A549 (cell line): ENCODE measurements at regions not wholly inside any gene's neighbourhood (a gene's known extent, or its start where the extent isn't known, plus 50 kb on each side); places are given as distances from the start of the nearest gene placed in this dataset.

ENCODE experiments used
- ATAC-seq, 2 experiments: fragments of 200-7000 bp in 1 of 2; fragments of >200 bp in 1 of 2; cut with Nextera tagmentation in 1 of 2; cut with Tn5 transposase in 1 of 2; 3 replicates each; pipeline versions ENCODE4 v1.8.0 to v1.9.1; 2018 to 2020; ENCODE audit warnings: mild to moderate bottlenecking in 1 of 2, moderate library complexity in 1 of 2
- CTCF ChIA-PET: fragments of 300-600 bp; sonication (Branson Sonifier 250); formaldehyde crosslinking; extraction: SDS; loops from one replicate; lab custom pipeline; 2021; ENCODE audit warnings: antibody characterized with exemption, inconsistent platforms; lab: Yijun Ruan, JAX
- POLR2A ChIA-PET: fragments of 350-600 bp; formaldehyde crosslinking; extraction: SDS; loops from one replicate; lab custom pipeline; 2021; ENCODE audit warnings: antibody characterized with exemption, inconsistent platforms; lab: Yijun Ruan, JAX
- DNase-seq, 2 experiments: peaks; one replicate each; pipeline versions ENCODE4 v3.0.0 to v3.0.0-alpha.2; 2011 to 2016; ENCODE audit warnings: low read depth in 1 of 2, low spot score in 1 of 2
- FAIRE-seq: peaks from 2 replicates; lab custom pipeline; 2011; peaks lifted over from hg19 to GRCh38; lab: Jason Lieb, UNC
- H3K27ac ChIP-seq, 2 experiments: fragments of >200 bp; sonication (Bioruptor Twin); formaldehyde crosslinking; 3 replicates each; pipeline ENCODE4 v1.5.1; 2016 to 2017
- H3K4me1 ChIP-seq: fragments of >200 bp; sonication (Bioruptor Twin); formaldehyde crosslinking; 3 replicates; pipeline ENCODE4 v1.6.1; 2016
- H3K4me2 ChIP-seq: fragments of >200 bp; sonication (Bioruptor Twin); formaldehyde crosslinking; 3 replicates; pipeline ENCODE4 v1.6.1; 2016
- H3K4me3 ChIP-seq: fragments of >200 bp; sonication (Bioruptor Twin); formaldehyde crosslinking; 3 replicates; pipeline ENCODE4 v1.5.1; 2016
- H3K9me3 ChIP-seq: fragments of >200 bp; sonication (Bioruptor Twin); formaldehyde crosslinking; 3 replicates; pipeline ENCODE4 v1.6.1; 2016
- BHLHE40 ChIP-seq: IDR thresholded peaks from 2 replicates; pipeline ENCODE4 v1.6.1; 2012; ENCODE audit warnings: low read depth, low read length, inconsistent platforms
- CBX2 ChIP-seq: fragments of 200-600 bp; sonication (generic); IDR thresholded peaks from 2 replicates; pipeline ENCODE4 v1.6.1; 2016; ENCODE audit warnings: low read depth, mild to moderate bottlenecking, borderline replicate concordance
- EHMT2 ChIP-seq: fragments of 200-600 bp; sonication (generic); IDR thresholded peaks from 2 replicates; pipeline ENCODE4 v1.6.1; 2016; ENCODE audit warnings: antibody characterized with exemption, low read depth, mild to moderate bottlenecking, moderate library complexity
- EP300 ChIP-seq, 2 experiments: fragments of >200 bp; sonication (Bioruptor Twin); formaldehyde crosslinking; IDR thresholded peaks; 2 replicates in 1 of 2; 3 replicates in 1 of 2; pipeline ENCODE4 v1.6.1; 2016 to 2017
- FOSB ChIP-seq: fragments of 250-450 bp; sonication (Bioruptor Pico); IDR thresholded peaks from 2 replicates; pipeline ENCODE4 v1.5.0; 2020; ENCODE audit warnings: mild to moderate bottlenecking, moderate library complexity
- FOSL2 ChIP-seq, 2 experiments: fragments of 450-650 bp in 1 of 2; fragments of >200 bp in 1 of 2; sonication (Bioruptor Twin) in 1 of 2; formaldehyde crosslinking; IDR thresholded peaks; 2 replicates each; pipeline versions ENCODE4 v1.5.0 to v1.6.1; 2016 to 2020; ENCODE audit warnings: mild to moderate bottlenecking in 1 of 2, moderate library complexity in 1 of 2
- FOXS1 ChIP-seq: fragments of 250-450 bp; sonication (Bioruptor Pico); IDR thresholded peaks from 2 replicates; pipeline ENCODE4 v1.5.0; 2020; ENCODE audit warnings: mild to moderate bottlenecking, moderate library complexity
- GATA3 ChIP-seq: IDR thresholded peaks from 2 replicates; pipeline ENCODE4 v1.6.1; 2012; ENCODE audit warnings: borderline replicate concordance
- HOXB13 ChIP-seq: fragments of 250-450 bp; sonication (Bioruptor Pico); IDR thresholded peaks from 2 replicates; pipeline ENCODE4 v1.5.0; 2020; ENCODE audit warnings: low read depth, mild to moderate bottlenecking, moderate library complexity
- JUN ChIP-seq, 2 experiments: fragments of >200 bp; sonication (Bioruptor Twin); formaldehyde crosslinking; IDR thresholded peaks; 2 replicates in 1 of 2; 3 replicates in 1 of 2; pipeline ENCODE4 v1.6.1; 2016 to 2017
- KDM5A ChIP-seq: fragments of 200-600 bp; sonication (generic); IDR thresholded peaks from 2 replicates; pipeline ENCODE4 v1.6.1; 2016; ENCODE audit warnings: antibody characterized with exemption, mild to moderate bottlenecking
- MAFK ChIP-seq: fragments of 450-650 bp; IDR thresholded peaks from 2 replicates; pipeline ENCODE4 v1.6.1; 2014; ENCODE audit not compliant: partially characterized antibody
- NFE2L2 ChIP-seq: fragments of 150-350 bp; conservative IDR thresholded peaks from 2 replicates; pipeline ENCODE4 v1.6.1; 2014; ENCODE audit warnings: low read length
- NPAS2 ChIP-seq: fragments of 250-450 bp; sonication (Bioruptor Pico); IDR thresholded peaks from 2 replicates; pipeline ENCODE4 v1.8.0; 2022; ENCODE audit warnings: mild to moderate bottlenecking, moderate library complexity, borderline replicate concordance
- NR3C1 ChIP-seq: fragments of >200 bp; sonication (Bioruptor Twin); formaldehyde crosslinking; IDR thresholded peaks from 3 replicates; pipeline ENCODE4 v1.6.1; 2017
- PHF8 ChIP-seq: fragments of 200-600 bp; sonication (generic); IDR thresholded peaks from 2 replicates; pipeline ENCODE4 v1.6.1; 2016; ENCODE audit warnings: low read depth, mild to moderate bottlenecking, antibody characterized with exemption, moderate library complexity, borderline replicate concordance
- TP53 ChIP-seq: fragments of 250-450 bp; sonication (Bioruptor Pico); IDR thresholded peaks from 2 replicates; pipeline ENCODE4 v1.5.0; 2021; ENCODE audit warnings: mild to moderate bottlenecking, moderate library complexity
- ZC3H11A ChIP-seq: fragments of 450-650 bp; IDR thresholded peaks from 2 replicates; pipeline ENCODE4 v1.6.1; 2014; ENCODE audit warnings: antibody characterized with exemption, mild to moderate bottlenecking
- ZNF302 ChIP-seq: fragments of 250-450 bp; sonication (Bioruptor Pico); IDR thresholded peaks from 2 replicates; pipeline ENCODE4 v1.9.0; 2021; ENCODE audit warnings: inconsistent platforms, mild to moderate bottlenecking, moderate library complexity
- ZSCAN20 ChIP-seq: fragments of 250-450 bp; sonication (Bioruptor Pico); IDR thresholded peaks from 2 replicates; pipeline ENCODE4 v1.8.0; 2022; ENCODE audit warnings: mild to moderate bottlenecking, moderate library complexity
- WGBS: methylation state at CpG from one replicate; pipeline ENCODE4 v1.1.6; 2017; ENCODE audit errors: missing lambda C conversion rate; 5-methylcytosine and 5-hydroxymethylcytosine counted together
- TF ChIP-seq, protein P1 (sequence below): IDR thresholded peaks from 2 replicates; pipeline ENCODE4 v1.6.1; 2012
- TF ChIP-seq, protein P2 (sequence below): fragments of 200-600 bp; sonication (generic); IDR thresholded peaks from 2 replicates; pipeline ENCODE4 v1.6.1; 2016; ENCODE audit warnings: antibody characterized with exemption, mild to moderate bottlenecking, moderate library complexity
- TF ChIP-seq, protein P3 (sequence below): fragments of 150-350 bp; IDR thresholded peaks from 2 replicates; pipeline ENCODE4 v1.6.1; 2014; ENCODE audit warnings: low read depth, mild to moderate bottlenecking, low read length
- TF ChIP-seq, protein P4 (sequence below): fragments of 250-450 bp; sonication (Bioruptor Pico); IDR thresholded peaks from 2 replicates; pipeline ENCODE4 v1.5.0; 2021; ENCODE audit warnings: mild to moderate bottlenecking, moderate library complexity, borderline replicate concordance

DNA sequence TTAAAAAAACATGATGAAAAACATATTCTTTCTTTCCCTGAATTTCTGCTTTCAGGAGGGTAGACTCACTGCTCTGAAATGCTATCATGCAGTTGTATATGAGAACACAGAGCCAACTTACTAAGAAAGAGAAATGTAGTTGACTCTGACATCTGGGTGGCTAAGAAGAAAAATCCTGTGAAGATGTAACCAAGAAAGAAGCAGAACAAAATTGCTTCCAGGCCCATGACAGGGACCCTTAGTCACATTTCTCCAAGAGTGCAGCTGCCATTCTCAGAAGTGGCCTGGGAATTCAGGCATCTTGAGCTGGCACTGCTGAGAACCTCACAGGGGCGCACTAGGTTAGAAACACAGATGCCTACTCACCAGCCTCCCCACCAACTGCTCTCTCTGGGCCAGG lies 73.6 kb downstream of the RPL27A start:
- Histone ChIP-seq H3K4me3 (no peak overlapping the region), H3K27ac (no peak overlapping the region), H3K9me3 (no peaks in the 10 kb centered on the region), H3K4me2 (no peak overlapping the region), H3K4me1 (peaks cover 12% of the 10 kb centered on the region; the same call in 2 of the 3 replicates)
- TF ChIP-seq GATA3 (no peak), ZNF302 (CRISPR knock-in tag) (no peak), NPAS2 (no peak), TP53 (no peak), CBX2 (no peak), PHF8 (no peak), BHLHE40 (no peak)
- TF ChIP-seq, protein P1, sequence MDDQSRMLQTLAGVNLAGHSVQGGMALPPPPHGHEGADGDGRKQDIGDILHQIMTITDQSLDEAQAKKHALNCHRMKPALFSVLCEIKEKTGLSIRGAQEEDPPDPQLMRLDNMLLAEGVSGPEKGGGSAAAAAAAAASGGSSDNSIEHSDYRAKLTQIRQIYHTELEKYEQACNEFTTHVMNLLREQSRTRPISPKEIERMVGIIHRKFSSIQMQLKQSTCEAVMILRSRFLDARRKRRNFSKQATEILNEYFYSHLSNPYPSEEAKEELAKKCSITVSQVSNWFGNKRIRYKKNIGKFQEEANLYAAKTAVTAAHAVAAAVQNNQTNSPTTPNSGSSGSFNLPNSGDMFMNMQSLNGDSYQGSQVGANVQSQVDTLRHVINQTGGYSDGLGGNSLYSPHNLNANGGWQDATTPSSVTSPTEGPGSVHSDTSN, result no peak
- TF ChIP-seq, protein P2, sequence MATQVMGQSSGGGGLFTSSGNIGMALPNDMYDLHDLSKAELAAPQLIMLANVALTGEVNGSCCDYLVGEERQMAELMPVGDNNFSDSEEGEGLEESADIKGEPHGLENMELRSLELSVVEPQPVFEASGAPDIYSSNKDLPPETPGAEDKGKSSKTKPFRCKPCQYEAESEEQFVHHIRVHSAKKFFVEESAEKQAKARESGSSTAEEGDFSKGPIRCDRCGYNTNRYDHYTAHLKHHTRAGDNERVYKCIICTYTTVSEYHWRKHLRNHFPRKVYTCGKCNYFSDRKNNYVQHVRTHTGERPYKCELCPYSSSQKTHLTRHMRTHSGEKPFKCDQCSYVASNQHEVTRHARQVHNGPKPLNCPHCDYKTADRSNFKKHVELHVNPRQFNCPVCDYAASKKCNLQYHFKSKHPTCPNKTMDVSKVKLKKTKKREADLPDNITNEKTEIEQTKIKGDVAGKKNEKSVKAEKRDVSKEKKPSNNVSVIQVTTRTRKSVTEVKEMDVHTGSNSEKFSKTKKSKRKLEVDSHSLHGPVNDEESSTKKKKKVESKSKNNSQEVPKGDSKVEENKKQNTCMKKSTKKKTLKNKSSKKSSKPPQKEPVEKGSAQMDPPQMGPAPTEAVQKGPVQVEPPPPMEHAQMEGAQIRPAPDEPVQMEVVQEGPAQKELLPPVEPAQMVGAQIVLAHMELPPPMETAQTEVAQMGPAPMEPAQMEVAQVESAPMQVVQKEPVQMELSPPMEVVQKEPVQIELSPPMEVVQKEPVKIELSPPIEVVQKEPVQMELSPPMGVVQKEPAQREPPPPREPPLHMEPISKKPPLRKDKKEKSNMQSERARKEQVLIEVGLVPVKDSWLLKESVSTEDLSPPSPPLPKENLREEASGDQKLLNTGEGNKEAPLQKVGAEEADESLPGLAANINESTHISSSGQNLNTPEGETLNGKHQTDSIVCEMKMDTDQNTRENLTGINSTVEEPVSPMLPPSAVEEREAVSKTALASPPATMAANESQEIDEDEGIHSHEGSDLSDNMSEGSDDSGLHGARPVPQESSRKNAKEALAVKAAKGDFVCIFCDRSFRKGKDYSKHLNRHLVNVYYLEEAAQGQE, result no peak
- CTCF ChIA-PET, result interaction anchor here (0.8 to 1.4 kb wide), 2 partner anchors 22 to 42 kb away, joined by 3 read pairs; no protein-coding TSS in a partner anchor
- WGBS, result 100% methylated on average over 1 of the region's 1 CpG
- peak in 1 of 2 experiments; percentile 48; a peak in 3 of 6 replicates for ATAC-seq
- POLR2A ChIA-PET, result no interaction called here
- FAIRE-seq, result no peak
- DNase-seq, result no peak

DNA sequence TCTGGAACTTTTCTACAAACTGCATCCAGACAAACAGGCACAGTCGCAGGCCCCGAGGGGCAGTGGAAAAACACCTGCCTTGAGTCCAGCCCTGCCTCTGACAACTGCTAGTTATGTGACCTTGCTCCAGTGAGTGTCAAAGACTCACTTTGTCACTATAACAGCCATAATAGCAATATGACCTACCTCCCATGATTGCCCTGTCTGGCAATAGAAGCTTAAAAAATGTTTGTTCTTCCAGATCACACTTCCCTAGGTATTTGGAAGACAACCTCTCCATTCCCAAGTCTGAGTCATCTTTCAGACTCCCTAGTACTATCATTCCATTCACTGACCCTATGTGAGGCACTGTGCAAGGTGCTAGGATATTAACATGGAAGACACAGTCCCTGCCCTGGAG lies 74.5 kb downstream of the RPL27A start:
- Histone ChIP-seq H3K27ac (no peak overlapping the region), H3K4me1 (peaks cover 12% of the 10 kb centered on the region; the same call in 2 of the 3 replicates), H3K9me3 (no peaks in the 10 kb centered on the region), H3K4me3 (no peak overlapping the region), H3K4me2 (peak overlapping the region; percentile 9; the same call in 1 of the 3 replicates)
- ATAC-seq (peak; percentile 22 to 50; a peak in 2 of 6 replicates), DNase-seq (no peak), FAIRE-seq (no peak)
- 68% methylated on average over 2 of the region's 2 CpGs for WGBS
- no peak for TF ChIP-seq ZSCAN20 (CRISPR knock-in tag)
- TF ChIP-seq FOSL2 (IDR thresholded peaks at IDR 0.05), result no peak
- peak; percentile 30; the same call in 1 of the 2 replicates for TF ChIP-seq FOSL2 (CRISPR knock-in tag; IDR thresholded peaks at IDR 0.05)
- POLR2A ChIA-PET, result interaction anchor here (1.2 kb wide), 1 partner anchor 69 kb away, joined by 5 read pairs; no protein-coding TSS in a partner anchor
- CTCF ChIA-PET, result interaction anchor here (0.8 to 1.8 kb wide), 5 partner anchors 11 to 57 kb away, joined by 3 to 6 read pairs (median 4); no protein-coding TSS in a partner anchor

DNA sequence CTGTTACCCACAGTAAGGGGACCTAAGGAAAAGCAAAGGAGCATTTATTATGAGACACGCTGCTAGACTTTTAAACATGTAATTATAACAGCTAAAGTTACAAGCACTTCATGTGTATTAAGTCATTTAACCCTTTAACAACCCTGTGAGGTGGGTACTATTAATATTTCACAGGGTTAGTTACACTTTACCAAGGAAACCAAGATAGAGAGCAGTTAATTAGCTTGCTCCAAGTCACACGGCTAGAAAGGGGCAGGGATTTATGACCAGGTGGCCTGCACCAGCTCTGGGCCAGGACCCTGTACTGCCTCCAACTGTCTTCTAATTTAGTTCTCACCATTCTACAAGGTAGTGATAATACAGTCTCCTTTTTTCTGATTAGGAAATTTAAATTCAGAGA lies 74.9 kb downstream of the RPL27A start:
- Histone ChIP-seq H3K4me3 (no peak overlapping the region), H3K27ac (peak overlapping the region in 1 of 2 experiments; percentile 5; a peak in 1 of 6 replicates), H3K4me2 (peak overlapping the region; percentile 9; the same call in 1 of the 3 replicates), H3K9me3 (no peaks in the 10 kb centered on the region), H3K4me1 (peaks cover 12% of the 10 kb centered on the region; the same call in 2 of the 3 replicates)
- FAIRE-seq, result peak; percentile 61
- TF ChIP-seq ZC3H11A, result no peak
- TF ChIP-seq, protein P3, sequence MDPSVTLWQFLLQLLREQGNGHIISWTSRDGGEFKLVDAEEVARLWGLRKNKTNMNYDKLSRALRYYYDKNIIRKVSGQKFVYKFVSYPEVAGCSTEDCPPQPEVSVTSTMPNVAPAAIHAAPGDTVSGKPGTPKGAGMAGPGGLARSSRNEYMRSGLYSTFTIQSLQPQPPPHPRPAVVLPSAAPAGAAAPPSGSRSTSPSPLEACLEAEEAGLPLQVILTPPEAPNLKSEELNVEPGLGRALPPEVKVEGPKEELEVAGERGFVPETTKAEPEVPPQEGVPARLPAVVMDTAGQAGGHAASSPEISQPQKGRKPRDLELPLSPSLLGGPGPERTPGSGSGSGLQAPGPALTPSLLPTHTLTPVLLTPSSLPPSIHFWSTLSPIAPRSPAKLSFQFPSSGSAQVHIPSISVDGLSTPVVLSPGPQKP, result no peak
- no peak for TF ChIP-seq BHLHE40
- no peak for TF ChIP-seq FOSB (CRISPR knock-in tag)
- no peak for TF ChIP-seq EHMT2
- TF ChIP-seq NFE2L2, result no peak
- TF ChIP-seq JUN (IDR thresholded peaks at IDR 0.05), result no peak
- TF ChIP-seq EP300 (IDR thresholded peaks at IDR 0.05), result no peak
- no peak for TF ChIP-seq MAFK
- no peak for TF ChIP-seq KDM5A
- no peak for TF ChIP-seq NR3C1
- TF ChIP-seq HOXB13 (CRISPR knock-in tag), result no peak
- no peak for TF ChIP-seq FOXS1 (CRISPR knock-in tag)
- TF ChIP-seq, protein P4, sequence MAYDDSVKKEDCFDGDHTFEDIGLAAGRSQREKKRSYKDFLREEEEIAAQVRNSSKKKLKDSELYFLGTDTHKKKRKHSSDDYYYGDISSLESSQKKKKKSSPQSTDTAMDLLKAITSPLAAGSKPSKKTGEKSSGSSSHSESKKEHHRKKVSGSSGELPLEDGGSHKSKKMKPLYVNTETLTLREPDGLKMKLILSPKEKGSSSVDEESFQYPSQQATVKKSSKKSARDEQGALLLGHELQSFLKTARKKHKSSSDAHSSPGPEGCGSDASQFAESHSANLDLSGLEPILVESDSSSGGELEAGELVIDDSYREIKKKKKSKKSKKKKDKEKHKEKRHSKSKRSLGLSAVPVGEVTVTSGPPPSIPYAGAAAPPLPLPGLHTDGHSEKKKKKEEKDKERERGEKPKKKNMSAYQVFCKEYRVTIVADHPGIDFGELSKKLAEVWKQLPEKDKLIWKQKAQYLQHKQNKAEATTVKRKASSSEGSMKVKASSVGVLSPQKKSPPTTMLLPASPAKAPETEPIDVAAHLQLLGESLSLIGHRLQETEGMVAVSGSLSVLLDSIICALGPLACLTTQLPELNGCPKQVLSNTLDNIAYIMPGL (CRISPR knock-in tag), result no peak
- ChIA-PET CTCF (interaction anchor here (1.2 to 1.8 kb wide), 4 partner anchors 11 to 57 kb away, joined by 3 to 6 read pairs (median 4); no protein-coding TSS in a partner anchor), POLR2A (interaction anchor here (1.2 kb wide), 1 partner anchor 69 kb away, joined by 5 read pairs; no protein-coding TSS in a partner anchor)
- no peak for ATAC-seq
- 68% methylated on average over 2 of the region's 2 CpGs for WGBS
- no peak for DNase-seq
